ENCODE measurements at regions not wholly inside any gene's neighbourhood (a gene's known extent, or its start where the extent isn't known, plus 50 kb on each side); places are given as distances from the start of the nearest gene placed in this dataset.

DNA sequence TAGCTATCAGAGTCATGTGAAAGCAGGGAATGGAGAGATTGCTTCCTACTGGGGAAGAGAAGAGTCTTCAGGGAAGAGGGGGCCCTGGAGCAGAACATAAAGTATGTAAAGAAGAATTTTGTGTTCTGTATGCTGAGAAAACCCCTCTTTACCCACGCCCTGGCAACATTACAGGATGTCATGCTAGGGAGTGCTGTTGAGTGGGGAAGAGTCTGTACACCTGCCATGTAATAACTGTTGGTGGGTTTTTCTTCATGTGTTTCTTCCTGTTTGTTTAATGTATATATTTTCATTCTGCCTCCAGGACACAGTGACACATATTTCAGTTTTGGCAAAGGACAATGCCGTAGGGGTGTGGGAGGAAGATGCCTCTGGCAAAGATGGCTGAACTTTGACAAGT is 122.8 kb upstream of the LPP start:
- TF ChIP-seq, protein P1, sequence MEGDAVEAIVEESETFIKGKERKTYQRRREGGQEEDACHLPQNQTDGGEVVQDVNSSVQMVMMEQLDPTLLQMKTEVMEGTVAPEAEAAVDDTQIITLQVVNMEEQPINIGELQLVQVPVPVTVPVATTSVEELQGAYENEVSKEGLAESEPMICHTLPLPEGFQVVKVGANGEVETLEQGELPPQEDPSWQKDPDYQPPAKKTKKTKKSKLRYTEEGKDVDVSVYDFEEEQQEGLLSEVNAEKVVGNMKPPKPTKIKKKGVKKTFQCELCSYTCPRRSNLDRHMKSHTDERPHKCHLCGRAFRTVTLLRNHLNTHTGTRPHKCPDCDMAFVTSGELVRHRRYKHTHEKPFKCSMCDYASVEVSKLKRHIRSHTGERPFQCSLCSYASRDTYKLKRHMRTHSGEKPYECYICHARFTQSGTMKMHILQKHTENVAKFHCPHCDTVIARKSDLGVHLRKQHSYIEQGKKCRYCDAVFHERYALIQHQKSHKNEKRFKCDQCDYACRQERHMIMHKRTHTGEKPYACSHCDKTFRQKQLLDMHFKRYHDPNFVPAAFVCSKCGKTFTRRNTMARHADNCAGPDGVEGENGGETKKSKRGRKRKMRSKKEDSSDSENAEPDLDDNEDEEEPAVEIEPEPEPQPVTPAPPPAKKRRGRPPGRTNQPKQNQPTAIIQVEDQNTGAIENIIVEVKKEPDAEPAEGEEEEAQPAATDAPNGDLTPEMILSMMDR (IDR thresholded peaks at IDR 0.05), result no peak
- Mint-ChIP-seq H3K4me3 (no peak overlapping the region), H3K36me3 (ENCODE audit: low read depth) (no peaks in the 10 kb centered on the region), H3K4me1 (ENCODE audit: low read depth) (no peaks in the 10 kb centered on the region), H3K9me3 (no peaks in the 10 kb centered on the region), H3K27ac (no peak overlapping the region), H3K27me3 (no peaks in the 10 kb centered on the region)
- DNase-seq (no peak), ATAC-seq (no peak)
- ChIA-PET POLR2A (no interaction called here), CTCF (no interaction called here)
- intact Hi-C loops (cut with micrococcal nuclease), result no loop called here

DNA sequence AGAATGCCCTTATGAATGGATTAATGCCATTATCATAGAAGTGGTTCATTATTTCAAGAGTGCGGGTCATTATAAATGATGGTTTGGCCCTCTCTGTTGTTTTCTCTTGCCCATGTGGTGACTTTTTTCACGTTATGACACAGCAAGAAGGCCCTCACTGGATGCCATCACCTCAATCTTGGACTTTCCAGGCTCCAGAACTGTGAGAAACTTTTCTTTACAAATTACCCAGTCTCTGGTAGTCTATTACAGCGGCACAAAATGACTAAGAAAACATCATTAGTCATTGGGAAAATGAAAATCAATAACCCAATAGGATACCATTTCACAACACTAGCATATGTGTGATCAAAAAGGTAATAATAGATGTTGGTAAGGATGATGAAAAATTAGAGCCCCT is 119.0 kb upstream of the LPP start:
- DNase-seq (no peak), ATAC-seq (no peak)
- no peaks in the 10 kb centered on the region for H3K27me3 Mint-ChIP-seq
- TF ChIP-seq, protein P1 (IDR thresholded peaks at IDR 0.05), result no peak
- H3K4me1 Mint-ChIP-seq (ENCODE audit: low read depth), result no peaks in the 10 kb centered on the region
- intact Hi-C loops (cut with micrococcal nuclease), result no loop called here
- POLR2A ChIA-PET, result no interaction called here
- H3K36me3 Mint-ChIP-seq (ENCODE audit: low read depth), result no peaks in the 10 kb centered on the region
- no peak overlapping the region for H3K27ac Mint-ChIP-seq
- CTCF ChIA-PET, result no interaction called here
- no peaks in the 10 kb centered on the region for H3K9me3 Mint-ChIP-seq
- H3K4me3 Mint-ChIP-seq, result no peak overlapping the region

DNA sequence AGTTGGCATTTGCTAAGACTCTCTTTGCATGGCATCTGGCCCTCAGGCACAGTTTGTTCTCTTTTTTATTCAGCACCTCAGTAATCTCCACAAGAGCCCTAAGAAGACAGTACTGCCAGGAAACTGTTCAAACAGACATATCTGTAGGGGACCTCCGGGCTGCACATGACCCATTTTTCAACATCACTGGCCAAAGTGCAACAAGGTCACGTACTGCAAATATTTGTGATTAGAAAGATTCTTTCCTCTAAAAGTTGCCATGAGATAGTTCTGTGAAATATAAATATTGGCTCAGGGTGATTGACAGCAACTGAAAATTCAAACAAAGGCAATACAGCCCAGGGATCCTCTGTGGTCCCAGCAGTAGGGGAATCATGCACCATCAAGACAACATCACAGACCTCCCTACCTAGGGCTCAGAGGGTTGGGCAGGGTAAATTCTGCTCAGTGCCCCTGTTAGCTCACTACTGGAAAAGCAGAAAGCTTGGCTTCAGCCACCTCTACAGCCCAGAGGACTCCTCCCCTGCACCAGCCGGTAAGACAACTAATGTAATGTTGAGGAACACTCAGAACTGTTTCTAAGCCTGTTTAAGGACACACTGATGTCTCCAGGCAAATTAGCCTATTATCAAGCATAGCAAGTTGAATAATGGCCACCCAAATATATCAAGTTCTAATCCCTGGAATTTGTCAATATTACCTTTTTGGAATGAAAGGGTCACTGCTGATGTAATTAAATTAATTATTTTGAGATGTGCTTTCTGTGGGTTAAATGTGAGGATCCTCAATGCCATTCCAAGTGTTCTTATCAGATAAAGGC is 117.4 kb upstream of the LPP start:
- H3K9me3 Mint-ChIP-seq, result no peaks in the 10 kb centered on the region
- peaks cover 10% of the 10 kb centered on the region for H3K4me1 Mint-ChIP-seq (ENCODE audit: low read depth)
- H3K36me3 Mint-ChIP-seq (ENCODE audit: low read depth), result no peaks in the 10 kb centered on the region
- ChIA-PET CTCF (no interaction called here), POLR2A (no interaction called here)
- TF ChIP-seq, protein P1 (IDR thresholded peaks at IDR 0.05), result no peak
- H3K27ac Mint-ChIP-seq, result no peak overlapping the region
- intact Hi-C loops (cut with micrococcal nuclease), result no loop called here
- no peak overlapping the region for H3K4me3 Mint-ChIP-seq
- peaks cover 2% of the 10 kb centered on the region for H3K27me3 Mint-ChIP-seq
- ATAC-seq (no peak), DNase-seq (no peak)

DNA sequence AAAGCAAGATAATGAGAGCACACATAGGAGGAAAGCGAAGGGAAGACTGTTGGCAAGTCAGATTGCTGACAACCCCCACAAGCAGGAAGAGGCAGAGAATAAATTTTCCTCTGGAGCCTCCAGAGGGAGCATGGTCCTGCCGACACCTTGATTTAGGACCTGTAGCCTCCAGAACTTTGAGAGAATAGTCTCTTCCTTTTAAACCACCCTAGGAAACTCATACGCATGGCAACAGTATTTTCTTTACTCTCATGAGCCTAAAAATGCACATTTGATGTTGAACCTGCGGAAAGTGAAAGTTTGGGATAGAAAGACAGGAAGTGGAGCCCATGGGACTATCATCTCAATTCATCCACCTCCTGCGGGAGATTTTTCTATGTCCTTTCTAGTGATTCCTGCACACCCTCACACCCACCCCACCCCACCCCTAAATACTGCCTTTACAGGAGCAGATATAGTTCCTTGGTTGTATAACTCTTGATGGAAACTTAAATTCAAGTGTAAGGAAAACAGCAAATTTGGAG is 116.7 kb upstream of the LPP start:
- ATAC-seq (no peak), DNase-seq (no peak)
- ChIA-PET CTCF (no interaction called here), POLR2A (no interaction called here)
- H3K27ac Mint-ChIP-seq, result no peak overlapping the region
- no peaks in the 10 kb centered on the region for H3K9me3 Mint-ChIP-seq
- TF ChIP-seq, protein P1 (IDR thresholded peaks at IDR 0.05), result no peak
- H3K36me3 Mint-ChIP-seq (ENCODE audit: low read depth), result no peaks in the 10 kb centered on the region
- intact Hi-C loops (cut with micrococcal nuclease), result no loop called here
- no peak overlapping the region for H3K4me3 Mint-ChIP-seq
- peaks cover 10% of the 10 kb centered on the region for H3K4me1 Mint-ChIP-seq (ENCODE audit: low read depth)
- peaks cover 2% of the 10 kb centered on the region for H3K27me3 Mint-ChIP-seq

DNA sequence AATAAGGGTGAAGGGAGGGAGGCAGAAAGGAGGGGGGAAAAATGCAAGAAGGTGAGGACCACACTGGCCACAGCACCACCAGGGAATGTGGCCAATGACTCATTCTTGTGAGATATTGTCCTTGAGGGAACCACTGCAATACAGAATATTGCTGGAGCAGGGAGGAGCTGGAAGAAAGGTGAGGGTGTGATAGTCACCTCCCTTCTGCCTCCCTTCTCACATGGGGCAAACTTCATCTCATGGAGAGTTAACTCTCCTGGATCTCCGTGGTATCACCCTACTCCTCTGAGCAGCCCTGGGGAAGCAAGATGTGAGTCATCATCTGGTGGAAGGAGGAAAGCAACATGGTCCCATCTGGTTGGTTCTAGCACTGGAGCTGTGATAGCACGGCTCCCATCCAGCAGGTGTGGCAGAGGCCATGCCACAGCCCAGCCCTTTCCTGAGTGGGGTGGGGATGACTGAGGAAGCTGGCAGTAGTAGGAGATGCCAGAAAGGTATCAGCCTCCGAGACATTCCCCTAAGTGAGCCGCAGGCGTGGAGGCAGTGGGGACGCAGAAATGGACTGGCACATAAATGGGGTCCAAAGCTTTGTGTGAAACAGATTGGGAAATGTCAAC is 115.9 kb upstream of the LPP start:
- Mint-ChIP-seq H3K27ac (no peak overlapping the region), H3K36me3 (ENCODE audit: low read depth) (no peaks in the 10 kb centered on the region), H3K9me3 (no peaks in the 10 kb centered on the region), H3K27me3 (peaks cover 2% of the 10 kb centered on the region), H3K4me3 (no peak overlapping the region), H3K4me1 (ENCODE audit: low read depth) (peaks cover 10% of the 10 kb centered on the region)
- CTCF ChIA-PET, result no interaction called here
- no peak for ATAC-seq
- DNase-seq, result no peak
- intact Hi-C loops (cut with micrococcal nuclease), result no loop called here
- TF ChIP-seq, protein P1 (IDR thresholded peaks at IDR 0.05), result no peak
- POLR2A ChIA-PET, result no interaction called here

Data from activated CD8-positive, alpha-beta T cell treated with anti-CD3 and anti-CD28 coated beads for 36 hours (primary cell).